WERI-Rb-1 (cell line): ENCODE measurements at regions not wholly inside any gene's neighbourhood (a gene's known extent, or its start where the extent isn't known, plus 50 kb on each side); places are given as distances from the start of the nearest gene placed in this dataset.

Source experiments
- DNase-seq: peaks from one replicate; pipeline ENCODE4 v3.0.0-alpha.2; 2020
- H3K27ac ChIP-seq: fragments of 250-450 bp; sonication (Bioruptor Pico); 2 replicates; pipeline ENCODE4 v1.5.1; 2020; ENCODE audit warnings: mild to moderate bottlenecking, moderate library complexity
- H3K27me3 ChIP-seq: fragments of 250-450 bp; sonication (Bioruptor Pico); 2 replicates; pipeline ENCODE4 v1.5.1; 2021; ENCODE audit warnings: mild to moderate bottlenecking, low read depth, moderate library complexity; ENCODE audit not compliant: insufficient read depth, severe bottlenecking
- H3K36me3 ChIP-seq: fragments of 250-450 bp; sonication (Bioruptor Pico); 2 replicates; pipeline ENCODE4 v1.5.1; 2020; ENCODE audit warnings: mild to moderate bottlenecking, moderate library complexity
- H3K4me3 ChIP-seq: 2 replicates; pipeline ENCODE4 v1.5.1; 2011; ENCODE audit warnings: low read depth, mild to moderate bottlenecking, control low read depth, low read length
- H3K9me3 ChIP-seq: fragments of 250-450 bp; sonication (Bioruptor Pico); 2 replicates; pipeline ENCODE4 v1.5.1; 2021; ENCODE audit warnings: mild to moderate bottlenecking, moderate library complexity; ENCODE audit not compliant: severe bottlenecking
- CTCF ChIP-seq: IDR thresholded peaks from 2 replicates; pipeline ENCODE4 v1.5.1; 2011; ENCODE audit warnings: low read depth, mild to moderate bottlenecking, control low read depth, inconsistent platforms, low read length

- no peaks in the 10 kb centered on the region for H3K27me3 ChIP-seq
- no peak overlapping the region for H3K27ac ChIP-seq
- TF ChIP-seq CTCF = no peak
- peak; percentile 45 for DNase-seq
- no peak overlapping the region for H3K4me3 ChIP-seq
- H3K9me3 ChIP-seq = no peaks in the 10 kb centered on the region
- H3K36me3 ChIP-seq = peaks cover 3% of the 10 kb centered on the region
These were observed 85.1 kb upstream of the ADAD1 start for GRCh38 chr4:122293374-122294365.

GRCh38 chr4:122297694-122298093 is 81.1 kb upstream of the ADAD1 start:
- Histone ChIP-seq H3K36me3 (peaks cover 3% of the 10 kb centered on the region), H3K27me3 (no peaks in the 10 kb centered on the region), H3K4me3 (no peak overlapping the region), H3K27ac (no peak overlapping the region), H3K9me3 (no peaks in the 10 kb centered on the region)
- DNase-seq = no peak
- TF ChIP-seq CTCF = no peak

- Histone ChIP-seq H3K4me3 (no peak overlapping the region), H3K9me3 (no peaks in the 10 kb centered on the region), H3K27ac (no peak overlapping the region), H3K36me3 (no peaks in the 10 kb centered on the region), H3K27me3 (no peaks in the 10 kb centered on the region)
- no peak for DNase-seq
- TF ChIP-seq CTCF = no peak
These were observed 78.0 kb upstream of the ADAD1 start for GRCh38 chr4:122300776-122301175.

DNA sequence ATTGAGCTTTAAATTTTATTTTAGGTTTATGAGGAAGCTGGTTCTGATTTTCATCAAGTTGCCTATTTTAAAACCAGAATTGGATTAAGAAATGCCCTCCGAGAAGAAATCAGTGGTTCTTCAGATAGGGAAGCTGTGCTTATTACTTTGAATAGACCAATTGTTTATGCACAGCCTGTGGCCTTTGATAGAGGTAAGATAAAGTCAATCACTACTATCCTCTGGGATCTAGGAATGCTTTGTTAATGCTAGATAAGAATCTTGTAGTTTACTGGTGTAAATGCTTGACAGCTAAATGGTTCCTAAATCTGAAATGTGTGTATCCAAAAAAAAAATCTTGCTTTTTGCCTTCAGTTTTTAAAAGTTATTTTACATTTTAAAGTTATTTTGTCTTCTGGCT is 73.0 kb upstream of the ADAD1 start:
- Histone ChIP-seq H3K27ac (no peak overlapping the region), H3K4me3 (no peak overlapping the region), H3K27me3 (no peaks in the 10 kb centered on the region), H3K36me3 (peaks cover 3% of the 10 kb centered on the region), H3K9me3 (no peaks in the 10 kb centered on the region)
- no peak for DNase-seq
- TF ChIP-seq CTCF = no peak

GRCh38 chr4:122309988-122310626 is 68.7 kb upstream of the ADAD1 start:
- no peak overlapping the region for H3K4me3 ChIP-seq
- H3K27me3 ChIP-seq = no peaks in the 10 kb centered on the region
- DNase-seq = no peak
- no peak for TF ChIP-seq CTCF
- no peak overlapping the region for H3K27ac ChIP-seq
- no peaks in the 10 kb centered on the region for H3K9me3 ChIP-seq
- peaks cover 3% of the 10 kb centered on the region for H3K36me3 ChIP-seq
